ENCODE measurements at regions not wholly inside any gene's neighbourhood (a gene's known extent, or its start where the extent isn't known, plus 50 kb on each side); places are given as distances from the start of the nearest gene placed in this dataset.

DNA sequence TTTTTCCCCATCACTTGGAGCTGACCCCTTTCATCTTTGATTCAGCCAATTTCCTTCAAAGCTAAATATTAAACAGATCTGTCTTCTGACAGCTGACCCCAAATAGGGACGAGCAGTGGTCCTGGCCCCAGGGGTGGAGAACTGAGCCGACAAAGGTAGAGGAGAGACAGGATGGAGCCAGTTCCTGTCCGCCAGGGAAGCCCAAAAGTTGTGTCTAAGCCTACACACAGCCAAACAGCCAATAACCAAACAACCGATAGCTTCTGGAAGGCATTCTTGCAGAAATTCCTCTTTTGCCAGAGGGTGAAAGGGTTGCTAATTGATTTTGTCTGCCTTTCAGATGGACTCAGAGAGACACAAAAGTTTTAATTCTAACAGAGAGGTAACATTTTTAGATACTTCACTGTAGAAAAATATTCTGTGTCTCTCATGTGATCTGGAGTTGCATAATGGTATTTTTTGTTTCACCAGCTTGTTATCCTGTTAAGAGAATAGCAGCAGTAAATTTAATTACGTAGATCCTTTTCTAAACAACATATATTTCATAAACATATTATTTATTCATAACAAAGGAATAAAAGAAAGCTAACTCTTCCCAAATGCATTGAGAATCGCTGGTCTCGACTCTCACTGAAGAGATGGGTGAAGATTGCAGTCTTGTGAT is 161.7 kb upstream of the LYZL1 start:
- no peaks in the 10 kb centered on the region for H3K36me3 ChIP-seq (ENCODE audit: insufficient read depth, low read length)
- no peak for DNase-seq (ENCODE audit: insufficient read length, low spot score, missing footprints)
- no peak overlapping the region for H3K4me3 ChIP-seq (ENCODE audit: insufficient read depth, low read length)
- no peaks in the 10 kb centered on the region for H4K20me1 ChIP-seq (ENCODE audit: insufficient read depth, low read length)
- no peak overlapping the region for H3K27ac ChIP-seq (ENCODE audit: low read depth, low read length)
- no peak overlapping the region for H2AFZ ChIP-seq (ENCODE audit: low read length)
- no peak overlapping the region for H3K4me2 ChIP-seq (ENCODE audit: insufficient read depth, low read length)
- no peaks in the 10 kb centered on the region for H3K9me3 ChIP-seq (ENCODE audit: low read depth, low read length)
- peaks cover 16% of the 10 kb centered on the region for H3K27me3 ChIP-seq (ENCODE audit: insufficient read depth, low read length)
- no peaks in the 10 kb centered on the region for H3K79me2 ChIP-seq (ENCODE audit: insufficient read depth, low read length)
- peaks cover 5% of the 10 kb centered on the region for H3K4me1 ChIP-seq (ENCODE audit: insufficient read depth, low read length)
- TF ChIP-seq, protein P1, sequence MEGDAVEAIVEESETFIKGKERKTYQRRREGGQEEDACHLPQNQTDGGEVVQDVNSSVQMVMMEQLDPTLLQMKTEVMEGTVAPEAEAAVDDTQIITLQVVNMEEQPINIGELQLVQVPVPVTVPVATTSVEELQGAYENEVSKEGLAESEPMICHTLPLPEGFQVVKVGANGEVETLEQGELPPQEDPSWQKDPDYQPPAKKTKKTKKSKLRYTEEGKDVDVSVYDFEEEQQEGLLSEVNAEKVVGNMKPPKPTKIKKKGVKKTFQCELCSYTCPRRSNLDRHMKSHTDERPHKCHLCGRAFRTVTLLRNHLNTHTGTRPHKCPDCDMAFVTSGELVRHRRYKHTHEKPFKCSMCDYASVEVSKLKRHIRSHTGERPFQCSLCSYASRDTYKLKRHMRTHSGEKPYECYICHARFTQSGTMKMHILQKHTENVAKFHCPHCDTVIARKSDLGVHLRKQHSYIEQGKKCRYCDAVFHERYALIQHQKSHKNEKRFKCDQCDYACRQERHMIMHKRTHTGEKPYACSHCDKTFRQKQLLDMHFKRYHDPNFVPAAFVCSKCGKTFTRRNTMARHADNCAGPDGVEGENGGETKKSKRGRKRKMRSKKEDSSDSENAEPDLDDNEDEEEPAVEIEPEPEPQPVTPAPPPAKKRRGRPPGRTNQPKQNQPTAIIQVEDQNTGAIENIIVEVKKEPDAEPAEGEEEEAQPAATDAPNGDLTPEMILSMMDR (IDR thresholded peaks at IDR 0.05; ENCODE audit: extremely low read depth, low read depth, low read length) = no peak

DNA sequence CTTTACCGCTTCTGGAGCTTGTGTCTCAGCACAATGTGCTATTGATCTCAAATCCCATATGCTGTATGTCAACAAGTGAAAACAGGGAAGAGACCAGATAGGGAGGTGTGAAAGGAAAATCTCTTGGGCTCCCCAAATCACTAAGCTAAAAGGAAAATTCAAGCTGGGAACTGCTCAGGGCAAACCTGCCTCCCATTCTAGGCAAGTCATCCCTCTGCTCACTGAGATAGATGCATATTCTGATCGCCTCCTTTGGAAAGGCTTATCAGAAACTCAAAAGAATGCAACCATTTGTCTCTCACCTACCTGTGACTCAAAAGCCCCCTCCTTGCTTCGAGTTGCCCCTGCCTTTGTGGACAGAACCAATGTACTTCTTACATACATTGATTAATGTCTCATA is 161.1 kb upstream of the LYZL1 start:
- peaks cover 10% of the 10 kb centered on the region for H3K4me1 ChIP-seq (ENCODE audit: insufficient read depth, low read length)
- no peak overlapping the region for H3K4me3 ChIP-seq (ENCODE audit: insufficient read depth, low read length)
- no peak overlapping the region for H3K4me2 ChIP-seq (ENCODE audit: insufficient read depth, low read length)
- TF ChIP-seq, protein P1 (IDR thresholded peaks at IDR 0.05; ENCODE audit: extremely low read depth, low read depth, low read length) = no peak
- H2AFZ ChIP-seq (ENCODE audit: low read length) = no peak overlapping the region
- no peaks in the 10 kb centered on the region for H3K9me3 ChIP-seq (ENCODE audit: low read depth, low read length)
- H4K20me1 ChIP-seq (ENCODE audit: insufficient read depth, low read length) = no peaks in the 10 kb centered on the region
- no peak for DNase-seq (ENCODE audit: insufficient read length, low spot score, missing footprints)
- H3K27ac ChIP-seq (ENCODE audit: low read depth, low read length) = no peak overlapping the region
- H3K79me2 ChIP-seq (ENCODE audit: insufficient read depth, low read length) = no peaks in the 10 kb centered on the region
- H3K36me3 ChIP-seq (ENCODE audit: insufficient read depth, low read length) = no peaks in the 10 kb centered on the region
- H3K27me3 ChIP-seq (ENCODE audit: insufficient read depth, low read length) = peaks cover 16% of the 10 kb centered on the region

DNA sequence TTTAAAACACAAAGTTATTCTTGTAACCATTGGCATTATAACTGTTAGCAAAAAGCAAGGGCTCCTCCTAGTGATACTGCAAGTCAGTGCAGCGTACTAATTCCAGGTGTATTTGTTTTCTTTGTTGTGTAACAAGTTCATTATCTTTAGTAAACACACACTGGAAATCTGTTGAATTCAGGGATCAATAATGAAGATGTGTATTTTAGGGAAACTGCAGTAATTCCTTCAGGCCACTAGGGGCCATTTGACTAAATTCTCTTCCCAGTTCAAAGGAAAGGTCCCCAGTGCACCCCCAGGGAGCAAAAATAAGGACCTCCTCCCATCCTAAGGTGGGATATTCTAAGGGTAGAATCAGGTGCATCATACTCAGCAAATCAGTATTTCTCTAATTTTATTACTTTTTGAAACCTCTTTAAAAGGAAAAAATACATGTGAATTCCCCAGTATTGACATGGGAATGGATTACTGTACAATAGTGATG is 158.6 kb upstream of the LYZL1 start:
- no peaks in the 10 kb centered on the region for H4K20me1 ChIP-seq (ENCODE audit: insufficient read depth, low read length)
- H3K36me3 ChIP-seq (ENCODE audit: insufficient read depth, low read length) = no peaks in the 10 kb centered on the region
- DNase-seq (ENCODE audit: insufficient read length, low spot score, missing footprints) = peak; percentile 58
- H2AFZ ChIP-seq (ENCODE audit: low read length) = no peak overlapping the region
- peaks cover 16% of the 10 kb centered on the region for H3K27me3 ChIP-seq (ENCODE audit: insufficient read depth, low read length)
- no peaks in the 10 kb centered on the region for H3K9me3 ChIP-seq (ENCODE audit: low read depth, low read length)
- TF ChIP-seq, protein P1 (IDR thresholded peaks at IDR 0.05; ENCODE audit: extremely low read depth, low read depth, low read length) = peak; percentile 66
- no peak overlapping the region for H3K4me3 ChIP-seq (ENCODE audit: insufficient read depth, low read length)
- no peaks in the 10 kb centered on the region for H3K79me2 ChIP-seq (ENCODE audit: insufficient read depth, low read length)
- no peak overlapping the region for H3K27ac ChIP-seq (ENCODE audit: low read depth, low read length)
- H3K4me2 ChIP-seq (ENCODE audit: insufficient read depth, low read length) = no peak overlapping the region
- peaks cover 14% of the 10 kb centered on the region for H3K4me1 ChIP-seq (ENCODE audit: insufficient read depth, low read length)

DNA sequence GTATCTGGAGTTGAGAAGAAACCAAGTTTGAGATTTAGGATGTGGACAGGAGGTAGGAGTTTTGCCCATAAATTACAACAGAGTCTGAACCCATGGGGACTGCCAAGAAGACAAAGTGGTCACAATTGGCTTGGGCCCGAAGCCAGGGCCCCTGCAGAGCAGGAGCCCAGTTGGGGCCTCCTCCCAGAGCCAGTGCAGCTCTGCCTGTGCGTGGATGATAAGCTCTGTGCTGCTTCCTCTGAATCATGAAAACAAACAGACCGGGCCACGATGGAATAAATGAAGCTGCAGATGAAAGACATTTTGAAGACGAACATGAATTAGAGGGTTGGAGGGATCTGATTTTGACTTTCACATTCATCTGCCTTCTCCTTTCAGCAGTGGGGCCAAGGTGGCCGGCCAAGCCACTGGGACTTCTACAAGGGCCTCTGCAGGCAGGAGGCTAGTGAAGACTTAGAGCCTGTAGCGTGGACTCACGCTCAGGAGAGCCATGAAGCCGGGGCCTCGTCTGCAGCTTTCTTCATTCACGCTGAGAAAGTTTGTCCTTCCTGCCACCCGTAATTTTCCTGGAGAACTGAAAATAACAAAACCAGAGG is 156.8 kb upstream of the LYZL1 start:
- H3K9me3 ChIP-seq (ENCODE audit: low read depth, low read length) = no peaks in the 10 kb centered on the region
- H3K36me3 ChIP-seq (ENCODE audit: insufficient read depth, low read length) = no peaks in the 10 kb centered on the region
- H3K4me1 ChIP-seq (ENCODE audit: insufficient read depth, low read length) = peaks cover 14% of the 10 kb centered on the region
- TF ChIP-seq, protein P1 (IDR thresholded peaks at IDR 0.05; ENCODE audit: extremely low read depth, low read depth, low read length) = no peak
- H4K20me1 ChIP-seq (ENCODE audit: insufficient read depth, low read length) = no peaks in the 10 kb centered on the region
- H3K79me2 ChIP-seq (ENCODE audit: insufficient read depth, low read length) = no peaks in the 10 kb centered on the region
- peak; percentile 37 for DNase-seq (ENCODE audit: insufficient read length, low spot score, missing footprints)
- peaks cover 6% of the 10 kb centered on the region for H3K27me3 ChIP-seq (ENCODE audit: insufficient read depth, low read length)
- H2AFZ ChIP-seq (ENCODE audit: low read length) = peak overlapping the region; percentile 21
- no peak overlapping the region for H3K4me3 ChIP-seq (ENCODE audit: insufficient read depth, low read length)
- H3K27ac ChIP-seq (ENCODE audit: low read depth, low read length) = peak overlapping the region; percentile 3
- H3K4me2 ChIP-seq (ENCODE audit: insufficient read depth, low read length) = peak overlapping the region; percentile 58

Data from osteoblast (primary cell).